GM19438 (cell line): ENCODE measurements at regions not wholly inside any gene's neighbourhood (a gene's known extent, or its start where the extent isn't known, plus 50 kb on each side); places are given as distances from the start of the nearest gene placed in this dataset.

Experiments
- ATAC-seq: cut with Tn5 transposase; IDR thresholded peaks from one replicate; pipeline ENCODE4 v1.9.1; 2021; ENCODE audit warnings: low read depth; ENCODE audit not compliant: unreplicated experiment

GRCh38 chr11:113584371-113584770 is 109.2 kb upstream of the DRD2 start:
- no peak for ATAC-seq

GRCh38 chr11:113581713-113582112 is 106.5 kb upstream of the DRD2 start:
- ATAC-seq = no peak

DNA sequence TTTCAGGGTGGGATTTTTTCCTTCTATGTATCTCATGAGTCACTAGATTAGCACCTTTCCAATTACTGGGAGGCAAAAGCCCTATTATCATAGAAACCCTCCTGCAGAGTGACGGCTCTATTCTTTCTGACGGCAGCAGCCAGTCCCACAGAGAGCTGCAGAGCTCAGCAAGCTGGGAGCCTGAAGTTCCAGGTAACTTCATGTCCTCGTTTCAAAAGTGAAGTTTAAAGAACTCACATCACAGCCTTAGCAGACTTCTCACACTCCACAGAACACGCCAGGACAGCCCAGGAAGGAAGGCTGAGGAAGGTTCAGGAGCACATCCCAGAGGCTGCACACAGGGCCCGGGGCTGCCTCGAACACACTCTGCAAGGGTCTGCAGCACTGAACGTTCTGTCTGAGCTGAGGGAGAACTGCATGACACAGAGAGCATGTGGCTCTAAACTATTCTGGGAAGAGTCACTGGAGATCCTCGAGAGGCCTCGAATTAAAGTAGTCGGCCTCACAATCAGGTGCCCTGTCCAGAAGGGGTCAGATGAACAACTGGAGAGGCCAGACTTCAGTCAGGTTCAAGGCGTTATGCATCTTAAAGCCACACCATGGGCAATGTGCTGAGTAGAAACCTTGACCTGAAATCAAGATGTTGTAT is 104.2 kb upstream of the DRD2 start:
- no peak for ATAC-seq

DNA sequence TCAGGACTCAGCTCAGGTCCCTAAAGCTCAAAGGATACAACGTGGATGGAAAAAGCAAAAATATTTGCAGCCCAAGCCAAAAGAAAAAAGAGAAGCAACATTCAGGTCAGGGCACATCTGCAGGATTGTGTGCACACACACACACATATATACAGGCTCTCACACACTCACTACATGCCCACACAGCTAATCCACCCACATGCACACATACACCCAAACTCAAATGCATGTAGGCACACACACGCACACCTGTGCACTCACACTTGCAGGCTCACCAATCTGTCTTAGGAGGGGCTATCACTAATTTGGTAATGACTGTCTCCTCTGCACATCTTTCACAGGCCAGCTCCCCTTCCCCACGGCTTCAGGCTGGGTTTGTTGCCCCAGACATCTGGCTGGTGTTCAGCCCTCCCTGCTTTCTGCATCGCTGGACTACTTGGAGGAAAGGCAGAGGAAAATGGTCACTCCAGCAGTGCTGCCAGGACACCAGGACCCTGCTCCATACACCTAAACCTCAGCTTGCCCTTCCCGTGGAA is 103.6 kb upstream of the DRD2 start:
- no peak for ATAC-seq

- ATAC-seq = no peak
Measured at GRCh38 chr11:113578033-113578380, 102.8 kb upstream of the DRD2 start.

GRCh38 chr11:113577356-113578032 is 102.3 kb upstream of the DRD2 start:
- ATAC-seq = no peak

GRCh38 chr11:113574586-113574985 is 99.4 kb upstream of the DRD2 start:
- no peak for ATAC-seq

DNA sequence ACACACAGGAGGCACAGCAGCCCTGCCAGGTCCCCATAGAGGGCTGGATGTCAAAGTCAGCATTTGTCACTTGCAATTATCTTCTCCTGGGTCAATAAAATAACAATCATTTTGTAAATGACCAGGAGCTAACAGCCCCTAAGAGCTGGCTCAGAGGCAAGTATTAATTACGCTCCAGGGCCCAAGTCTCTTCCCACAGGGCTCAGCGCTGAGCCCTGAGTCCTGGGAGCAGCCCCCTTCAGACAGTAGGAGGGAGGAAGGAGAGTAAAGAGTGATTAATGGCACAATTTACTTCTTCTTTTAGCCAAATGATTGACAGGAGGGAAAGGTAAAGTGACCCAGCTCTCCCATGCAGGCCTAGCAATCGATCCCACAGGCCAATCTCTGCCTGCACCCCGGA is 99.0 kb upstream of the DRD2 start:
- no peak for ATAC-seq

- ATAC-seq = no peak
Measured at GRCh38 chr11:113572136-113572735, 97.0 kb upstream of the DRD2 start.

DNA sequence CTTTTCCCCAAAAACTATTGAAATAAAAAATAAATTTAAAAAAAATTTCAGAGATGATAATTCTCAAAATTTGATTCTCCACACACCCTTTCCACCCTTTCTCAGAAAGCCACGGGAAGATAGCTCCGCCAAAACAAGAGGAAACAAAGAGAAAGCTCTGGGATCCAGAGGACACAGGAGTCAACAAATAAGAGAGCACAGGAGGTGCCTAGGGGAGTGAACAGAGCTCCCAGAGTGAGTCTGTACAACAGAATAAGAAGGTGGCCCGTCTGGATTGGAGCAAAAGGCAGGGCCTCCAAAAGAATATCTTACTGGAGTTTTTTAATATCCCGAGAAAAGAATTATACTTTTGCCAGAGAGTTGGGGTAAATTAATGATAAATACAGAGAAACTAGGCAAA is 96.3 kb upstream of the DRD2 start:
- ATAC-seq = no peak

DNA sequence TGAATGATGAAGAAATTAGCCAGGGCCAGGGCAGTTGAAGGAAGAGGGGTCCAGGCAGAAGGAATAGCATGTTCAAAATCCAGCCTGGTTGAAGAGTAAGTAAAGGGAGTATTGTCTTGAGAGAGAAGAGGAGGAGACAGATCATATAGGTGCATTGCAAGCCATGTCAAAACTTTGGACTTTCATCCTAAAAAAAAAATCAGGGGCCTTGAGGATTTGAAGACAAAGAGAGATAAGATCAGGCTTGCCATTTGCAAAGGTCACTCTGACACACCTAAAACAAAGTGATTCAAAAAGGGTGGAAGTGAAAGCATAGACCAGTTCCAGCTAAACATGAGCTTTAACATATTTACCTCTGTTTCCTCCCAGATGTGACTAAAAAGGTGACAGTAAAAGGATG is 95.7 kb upstream of the DRD2 start:
- no peak for ATAC-seq

GRCh38 chr11:113569391-113569790 is 94.2 kb upstream of the DRD2 start:
- no peak for ATAC-seq

DNA sequence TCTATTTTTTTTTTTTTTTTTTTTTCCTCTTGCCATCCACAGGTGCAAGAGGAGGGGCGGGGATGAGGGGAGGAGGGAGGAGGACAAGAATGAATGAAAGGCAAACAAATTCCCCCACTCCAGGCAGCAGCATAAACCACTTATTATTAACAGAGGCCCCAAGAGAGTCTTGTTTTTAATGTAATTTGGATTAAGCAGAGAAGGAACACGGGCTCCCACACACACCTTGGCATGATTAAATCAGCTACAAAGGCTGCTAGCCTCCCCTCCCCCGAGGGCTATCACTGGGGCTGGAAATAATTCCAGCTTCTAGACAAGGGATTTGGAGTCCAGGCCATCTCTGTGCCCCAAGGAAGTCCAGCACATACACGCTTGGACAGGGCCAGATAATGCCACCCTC is 93.4 kb upstream of the DRD2 start:
- no peak for ATAC-seq

DNA sequence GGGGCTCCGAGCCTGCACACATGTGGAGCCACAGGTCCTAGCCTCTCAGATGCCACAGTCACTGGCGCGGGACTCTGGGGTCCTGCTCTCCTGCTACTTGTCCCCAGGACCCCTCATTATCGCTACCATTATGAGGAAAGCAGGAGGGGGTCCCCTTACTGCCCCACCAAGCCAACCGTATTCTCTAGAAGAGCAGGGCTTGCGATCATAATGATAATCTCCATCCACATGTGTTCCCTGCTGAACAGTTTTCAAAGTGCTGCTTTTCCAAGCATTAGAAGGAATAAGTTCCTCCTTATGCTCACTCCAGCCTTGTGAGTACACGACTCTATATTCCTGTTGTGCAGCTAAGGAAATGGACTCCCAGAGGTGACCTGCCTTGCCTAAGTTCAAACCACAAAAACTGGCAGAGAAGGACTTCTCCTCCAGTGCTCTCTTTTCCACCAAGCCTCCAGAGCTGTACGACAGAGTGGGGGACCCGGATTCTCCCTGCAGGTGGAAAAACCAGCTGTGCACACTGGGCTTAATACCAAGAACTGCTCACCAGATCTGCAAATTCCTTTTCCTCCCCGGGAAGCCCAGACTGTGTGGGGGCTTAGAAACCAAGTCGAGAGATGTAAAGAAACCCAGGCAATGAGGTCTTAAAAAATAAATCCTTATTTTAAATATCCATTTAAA is 92.8 kb upstream of the DRD2 start:
- ATAC-seq = no peak

DNA sequence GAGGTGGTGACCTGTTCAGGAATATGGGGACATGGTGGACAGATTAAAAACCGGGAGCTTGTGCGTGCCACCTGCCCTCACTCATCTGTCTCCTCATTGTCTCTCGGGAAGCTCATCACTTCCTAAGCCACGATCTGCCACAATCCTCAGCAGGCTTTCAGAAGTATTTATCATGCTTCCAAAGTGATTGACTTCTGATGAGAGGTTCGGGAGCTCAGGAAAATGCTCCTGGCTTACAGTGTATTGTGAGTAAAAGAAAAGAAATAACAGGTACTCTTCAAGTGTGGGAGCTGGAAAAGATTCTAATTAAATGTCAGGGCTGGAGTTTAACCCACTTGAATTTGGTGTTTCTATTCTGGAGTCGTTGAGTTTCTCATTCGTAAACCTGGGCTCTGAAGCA is 91.9 kb upstream of the DRD2 start:
- no peak for ATAC-seq

- ATAC-seq = no peak
Measured at GRCh38 chr11:113564527-113565130, 89.4 kb upstream of the DRD2 start.

DNA sequence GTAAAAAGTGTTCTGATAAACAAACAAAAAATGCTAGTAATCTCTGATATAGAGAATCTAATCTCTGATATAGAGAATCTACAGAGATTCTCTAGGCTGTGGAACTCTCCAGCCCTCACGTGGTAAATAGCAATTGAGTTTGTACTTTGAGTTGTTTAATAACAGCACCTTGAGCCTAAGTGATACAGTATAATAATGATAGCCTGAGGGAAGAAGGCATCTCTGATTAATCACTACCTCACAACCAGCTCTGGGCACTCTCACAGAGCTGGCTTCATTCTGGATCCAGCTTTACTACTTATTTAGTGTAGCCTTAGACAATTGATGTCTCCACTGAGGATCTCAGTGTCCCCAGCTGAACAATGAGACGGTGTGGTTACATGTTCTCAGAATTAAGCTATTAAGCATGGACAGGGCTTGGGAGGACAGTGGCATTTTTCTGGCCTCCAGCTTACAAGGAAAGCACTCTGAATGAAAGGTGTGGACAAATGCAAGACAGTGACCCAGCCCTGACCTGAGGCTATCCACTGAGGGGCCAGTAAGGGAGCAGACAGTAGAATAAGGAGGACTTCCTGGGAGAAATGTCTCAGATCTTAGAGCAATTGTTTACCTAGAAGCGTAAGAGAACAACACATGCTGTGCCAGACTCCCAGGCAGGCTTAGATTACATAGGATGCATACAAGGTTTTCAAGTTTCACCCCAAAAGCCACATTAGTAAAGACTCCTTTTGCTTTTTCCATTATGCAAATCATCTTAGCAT is 88.7 kb upstream of the DRD2 start:
- no peak for ATAC-seq

DNA sequence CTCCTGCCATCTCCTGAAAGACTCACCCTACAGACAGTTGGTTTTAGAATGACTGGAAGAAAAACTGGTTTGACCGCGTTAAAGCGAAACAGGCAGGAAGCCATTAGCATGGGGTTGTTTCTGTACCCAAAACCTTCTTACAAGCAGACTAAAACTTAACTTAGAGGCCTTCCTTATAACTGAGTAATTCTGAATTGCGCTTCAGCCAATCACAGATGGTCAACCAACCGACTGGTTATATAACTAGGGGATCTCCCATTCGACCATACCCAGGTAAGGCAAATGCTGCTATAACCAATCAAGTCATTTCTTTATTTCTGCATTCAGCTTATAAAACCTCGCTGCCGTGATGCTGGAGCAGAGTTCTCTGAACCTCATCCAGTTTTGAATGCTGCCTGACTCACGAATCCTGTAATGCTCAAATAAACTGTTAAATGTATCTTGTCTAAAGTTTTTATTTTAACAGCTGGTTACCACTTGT is 87.8 kb upstream of the DRD2 start:
- peak; percentile 62 for ATAC-seq

DNA sequence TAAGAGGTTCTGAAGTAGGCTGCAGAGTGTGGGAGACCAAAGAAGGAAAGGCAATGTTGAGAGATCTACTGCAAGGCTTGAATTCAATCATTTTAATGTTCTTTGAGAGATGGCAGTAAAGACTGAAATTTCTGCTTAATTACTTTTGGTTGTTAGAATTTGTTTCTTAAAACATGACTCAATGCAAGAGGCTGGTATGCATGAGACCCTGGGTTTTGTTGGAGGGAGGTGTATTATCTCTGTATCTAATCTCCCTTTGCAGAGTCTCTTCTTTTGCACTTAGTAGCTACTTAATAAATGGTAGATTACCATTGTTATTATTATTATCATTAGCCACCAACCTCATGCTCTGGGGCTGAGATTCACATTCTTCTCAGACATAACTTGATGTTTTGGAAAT is 87.4 kb upstream of the DRD2 start:
- no peak for ATAC-seq

GRCh38 chr11:113557926-113558325 is 82.7 kb upstream of the DRD2 start:
- ATAC-seq = no peak
